ENCODE measurements at regions not wholly inside any gene's neighbourhood (a gene's known extent, or its start where the extent isn't known, plus 50 kb on each side); places are given as distances from the start of the nearest gene placed in this dataset.

DNA sequence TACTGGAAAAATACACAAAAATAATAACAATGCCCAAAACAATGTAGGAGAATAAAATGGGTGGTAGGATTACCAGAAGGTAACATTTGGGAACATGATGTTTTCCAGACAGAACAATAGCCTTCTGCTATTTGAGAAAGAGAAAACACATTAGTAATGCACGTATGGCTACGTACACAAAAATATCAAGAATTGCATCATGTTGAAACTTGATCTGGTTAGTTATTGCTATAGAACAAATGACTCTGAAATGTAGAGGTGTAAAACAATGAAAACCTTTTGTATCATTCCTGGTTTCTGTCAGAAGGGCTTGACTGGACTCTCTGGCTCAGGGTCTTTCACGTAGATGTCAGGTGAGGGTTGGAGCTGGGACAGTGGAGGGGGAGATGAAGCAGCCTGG, 1040.0 kb downstream of the FAT4 start:
- Mint-ChIP-seq H3K4me3 (no peak overlapping the region), H3K4me1 (0 out of 2 replicates have a peak, but pooled peaks cover 7% of the 10 kb centered on the region), H3K27ac (no peak overlapping the region), H3K36me3 (no peaks in the 10 kb centered on the region), H3K9me3 (no peaks in the 10 kb centered on the region), H3K27me3 (ENCODE audit: low read depth) (no peaks in the 10 kb centered on the region)
- ChIA-PET CTCF (no interaction called here), POLR2A (no interaction called here)
- TF ChIP-seq SMAD3 (CRISPR knock-in tag; IDR thresholded peaks at IDR 0.05; ENCODE audit: borderline replicate concordance) (no peak), TEAD4 (CRISPR knock-in tag; IDR thresholded peaks at IDR 0.05) (no peak), SP1 (CRISPR knock-in tag; conservative IDR thresholded peaks at IDR 0.05) (no peak), MXD4 (CRISPR knock-in tag; IDR thresholded peaks at IDR 0.05; ENCODE audit: borderline replicate concordance) (no peak), FOXJ3 (CRISPR knock-in tag; IDR thresholded peaks at IDR 0.05; ENCODE audit: borderline replicate concordance) (no peak), GRHL2 (CRISPR knock-in tag; IDR thresholded peaks at IDR 0.05; ENCODE audit: insufficient replicate concordance, severe bottlenecking) (no peak), ZNF317 (CRISPR knock-in tag; IDR thresholded peaks at IDR 0.05; ENCODE audit: borderline replicate concordance, low read depth) (no peak), NR3C1 (CRISPR knock-in tag; conservative IDR thresholded peaks at IDR 0.05; ENCODE audit: low read depth) (no peak), ZNF396 (CRISPR knock-in tag; IDR thresholded peaks at IDR 0.05; ENCODE audit: borderline replicate concordance) (no peak), ZNF416 (CRISPR knock-in tag; IDR thresholded peaks at IDR 0.05) (no peak), ZNF232 (CRISPR knock-in tag; IDR thresholded peaks at IDR 0.05) (no peak), ATF1 (CRISPR knock-in tag; IDR thresholded peaks at IDR 0.05) (no peak), ETV6 (CRISPR knock-in tag; IDR thresholded peaks at IDR 0.05) (no peak)
- TF ChIP-seq, protein P1, sequence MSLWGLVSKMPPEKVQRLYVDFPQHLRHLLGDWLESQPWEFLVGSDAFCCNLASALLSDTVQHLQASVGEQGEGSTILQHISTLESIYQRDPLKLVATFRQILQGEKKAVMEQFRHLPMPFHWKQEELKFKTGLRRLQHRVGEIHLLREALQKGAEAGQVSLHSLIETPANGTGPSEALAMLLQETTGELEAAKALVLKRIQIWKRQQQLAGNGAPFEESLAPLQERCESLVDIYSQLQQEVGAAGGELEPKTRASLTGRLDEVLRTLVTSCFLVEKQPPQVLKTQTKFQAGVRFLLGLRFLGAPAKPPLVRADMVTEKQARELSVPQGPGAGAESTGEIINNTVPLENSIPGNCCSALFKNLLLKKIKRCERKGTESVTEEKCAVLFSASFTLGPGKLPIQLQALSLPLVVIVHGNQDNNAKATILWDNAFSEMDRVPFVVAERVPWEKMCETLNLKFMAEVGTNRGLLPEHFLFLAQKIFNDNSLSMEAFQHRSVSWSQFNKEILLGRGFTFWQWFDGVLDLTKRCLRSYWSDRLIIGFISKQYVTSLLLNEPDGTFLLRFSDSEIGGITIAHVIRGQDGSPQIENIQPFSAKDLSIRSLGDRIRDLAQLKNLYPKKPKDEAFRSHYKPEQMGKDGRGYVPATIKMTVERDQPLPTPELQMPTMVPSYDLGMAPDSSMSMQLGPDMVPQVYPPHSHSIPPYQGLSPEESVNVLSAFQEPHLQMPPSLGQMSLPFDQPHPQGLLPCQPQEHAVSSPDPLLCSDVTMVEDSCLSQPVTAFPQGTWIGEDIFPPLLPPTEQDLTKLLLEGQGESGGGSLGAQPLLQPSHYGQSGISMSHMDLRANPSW (CRISPR knock-in tag; conservative IDR thresholded peaks at IDR 0.05; ENCODE audit: low read depth) = no peak
- TF ChIP-seq, protein P2, sequence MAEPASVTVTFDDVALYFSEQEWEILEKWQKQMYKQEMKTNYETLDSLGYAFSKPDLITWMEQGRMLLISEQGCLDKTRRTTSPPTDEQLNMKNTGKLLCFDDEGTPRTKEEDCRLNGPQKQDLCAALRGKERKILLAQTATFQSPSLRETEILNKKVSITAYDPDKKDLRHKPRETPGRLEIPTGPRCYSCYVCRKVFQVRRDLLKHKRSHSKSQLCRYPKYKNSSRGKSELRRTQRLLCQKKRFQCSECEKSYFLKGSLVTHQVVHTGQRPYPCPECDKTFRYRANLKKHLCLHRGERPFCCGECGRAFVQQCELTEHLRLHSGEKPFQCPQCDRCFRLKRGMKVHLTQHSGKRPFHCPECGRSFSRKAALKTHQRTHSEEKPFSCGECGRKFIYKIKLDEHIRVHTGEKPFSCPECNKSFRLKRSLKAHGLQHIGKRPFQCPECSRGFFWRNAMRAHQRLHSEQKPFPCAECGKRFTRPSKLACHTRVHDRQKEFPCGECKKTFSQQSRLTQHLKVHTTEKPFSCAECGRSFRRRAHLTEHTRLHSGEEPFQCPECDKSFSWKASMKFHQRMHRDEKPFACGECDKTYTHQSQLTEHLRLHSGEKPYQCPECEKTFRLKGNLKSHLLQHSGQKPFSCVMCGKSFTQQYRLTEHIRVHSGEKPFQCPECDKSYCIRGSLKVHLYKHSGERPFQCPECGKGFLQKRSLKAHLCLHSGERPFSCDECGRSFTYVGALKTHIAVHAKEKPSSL (CRISPR knock-in tag; conservative IDR thresholded peaks at IDR 0.05) = no peak
- TF ChIP-seq, protein P3, sequence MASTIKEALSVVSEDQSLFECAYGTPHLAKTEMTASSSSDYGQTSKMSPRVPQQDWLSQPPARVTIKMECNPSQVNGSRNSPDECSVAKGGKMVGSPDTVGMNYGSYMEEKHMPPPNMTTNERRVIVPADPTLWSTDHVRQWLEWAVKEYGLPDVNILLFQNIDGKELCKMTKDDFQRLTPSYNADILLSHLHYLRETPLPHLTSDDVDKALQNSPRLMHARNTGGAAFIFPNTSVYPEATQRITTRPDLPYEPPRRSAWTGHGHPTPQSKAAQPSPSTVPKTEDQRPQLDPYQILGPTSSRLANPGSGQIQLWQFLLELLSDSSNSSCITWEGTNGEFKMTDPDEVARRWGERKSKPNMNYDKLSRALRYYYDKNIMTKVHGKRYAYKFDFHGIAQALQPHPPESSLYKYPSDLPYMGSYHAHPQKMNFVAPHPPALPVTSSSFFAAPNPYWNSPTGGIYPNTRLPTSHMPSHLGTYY (CRISPR knock-in tag; IDR thresholded peaks at IDR 0.05) = no peak
- TF ChIP-seq, protein P4, sequence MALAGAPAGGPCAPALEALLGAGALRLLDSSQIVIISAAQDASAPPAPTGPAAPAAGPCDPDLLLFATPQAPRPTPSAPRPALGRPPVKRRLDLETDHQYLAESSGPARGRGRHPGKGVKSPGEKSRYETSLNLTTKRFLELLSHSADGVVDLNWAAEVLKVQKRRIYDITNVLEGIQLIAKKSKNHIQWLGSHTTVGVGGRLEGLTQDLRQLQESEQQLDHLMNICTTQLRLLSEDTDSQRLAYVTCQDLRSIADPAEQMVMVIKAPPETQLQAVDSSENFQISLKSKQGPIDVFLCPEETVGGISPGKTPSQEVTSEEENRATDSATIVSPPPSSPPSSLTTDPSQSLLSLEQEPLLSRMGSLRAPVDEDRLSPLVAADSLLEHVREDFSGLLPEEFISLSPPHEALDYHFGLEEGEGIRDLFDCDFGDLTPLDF (CRISPR knock-in tag; IDR thresholded peaks at IDR 0.05) = no peak
- TF ChIP-seq, protein P5, sequence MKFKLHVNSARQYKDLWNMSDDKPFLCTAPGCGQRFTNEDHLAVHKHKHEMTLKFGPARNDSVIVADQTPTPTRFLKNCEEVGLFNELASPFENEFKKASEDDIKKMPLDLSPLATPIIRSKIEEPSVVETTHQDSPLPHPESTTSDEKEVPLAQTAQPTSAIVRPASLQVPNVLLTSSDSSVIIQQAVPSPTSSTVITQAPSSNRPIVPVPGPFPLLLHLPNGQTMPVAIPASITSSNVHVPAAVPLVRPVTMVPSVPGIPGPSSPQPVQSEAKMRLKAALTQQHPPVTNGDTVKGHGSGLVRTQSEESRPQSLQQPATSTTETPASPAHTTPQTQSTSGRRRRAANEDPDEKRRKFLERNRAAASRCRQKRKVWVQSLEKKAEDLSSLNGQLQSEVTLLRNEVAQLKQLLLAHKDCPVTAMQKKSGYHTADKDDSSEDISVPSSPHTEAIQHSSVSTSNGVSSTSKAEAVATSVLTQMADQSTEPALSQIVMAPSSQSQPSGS (CRISPR knock-in tag; IDR thresholded peaks at IDR 0.05; ENCODE audit: borderline replicate concordance, low read depth) = no peak
- TF ChIP-seq, protein P6, sequence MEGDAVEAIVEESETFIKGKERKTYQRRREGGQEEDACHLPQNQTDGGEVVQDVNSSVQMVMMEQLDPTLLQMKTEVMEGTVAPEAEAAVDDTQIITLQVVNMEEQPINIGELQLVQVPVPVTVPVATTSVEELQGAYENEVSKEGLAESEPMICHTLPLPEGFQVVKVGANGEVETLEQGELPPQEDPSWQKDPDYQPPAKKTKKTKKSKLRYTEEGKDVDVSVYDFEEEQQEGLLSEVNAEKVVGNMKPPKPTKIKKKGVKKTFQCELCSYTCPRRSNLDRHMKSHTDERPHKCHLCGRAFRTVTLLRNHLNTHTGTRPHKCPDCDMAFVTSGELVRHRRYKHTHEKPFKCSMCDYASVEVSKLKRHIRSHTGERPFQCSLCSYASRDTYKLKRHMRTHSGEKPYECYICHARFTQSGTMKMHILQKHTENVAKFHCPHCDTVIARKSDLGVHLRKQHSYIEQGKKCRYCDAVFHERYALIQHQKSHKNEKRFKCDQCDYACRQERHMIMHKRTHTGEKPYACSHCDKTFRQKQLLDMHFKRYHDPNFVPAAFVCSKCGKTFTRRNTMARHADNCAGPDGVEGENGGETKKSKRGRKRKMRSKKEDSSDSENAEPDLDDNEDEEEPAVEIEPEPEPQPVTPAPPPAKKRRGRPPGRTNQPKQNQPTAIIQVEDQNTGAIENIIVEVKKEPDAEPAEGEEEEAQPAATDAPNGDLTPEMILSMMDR (IDR thresholded peaks at IDR 0.05) = no peak
- no peak for ATAC-seq
- DNase-seq (ENCODE audit: low spot score) = no peak
